Fibroblast of mammary gland (primary cell): ENCODE measurements at regions not wholly inside any gene's neighbourhood (a gene's known extent, or its start where the extent isn't known, plus 50 kb on each side); places are given as distances from the start of the nearest gene placed in this dataset.
A peak's percentile ranks its signal among the peaks of the same experiment; 100 is the strongest.

ENCODE experiments used
- DNase-seq: peaks from one replicate; pipeline ENCODE4 v3.0.0-alpha.2; 2010; ENCODE audit warnings: low read depth
- H3K4me3 ChIP-seq: 2 replicates; pipeline ENCODE4 v1.5.1; 2011; ENCODE audit warnings: low read depth, mild to moderate bottlenecking, low read length, moderate library complexity; ENCODE audit not compliant: control insufficient read depth
- TF ChIP-seq, protein P1 (sequence below): conservative IDR thresholded peaks from 2 replicates; pipeline ENCODE4 v1.5.1; 2011; ENCODE audit warnings: low read depth, low read length, inconsistent platforms; ENCODE audit not compliant: control insufficient read depth, insufficient read depth

DNA sequence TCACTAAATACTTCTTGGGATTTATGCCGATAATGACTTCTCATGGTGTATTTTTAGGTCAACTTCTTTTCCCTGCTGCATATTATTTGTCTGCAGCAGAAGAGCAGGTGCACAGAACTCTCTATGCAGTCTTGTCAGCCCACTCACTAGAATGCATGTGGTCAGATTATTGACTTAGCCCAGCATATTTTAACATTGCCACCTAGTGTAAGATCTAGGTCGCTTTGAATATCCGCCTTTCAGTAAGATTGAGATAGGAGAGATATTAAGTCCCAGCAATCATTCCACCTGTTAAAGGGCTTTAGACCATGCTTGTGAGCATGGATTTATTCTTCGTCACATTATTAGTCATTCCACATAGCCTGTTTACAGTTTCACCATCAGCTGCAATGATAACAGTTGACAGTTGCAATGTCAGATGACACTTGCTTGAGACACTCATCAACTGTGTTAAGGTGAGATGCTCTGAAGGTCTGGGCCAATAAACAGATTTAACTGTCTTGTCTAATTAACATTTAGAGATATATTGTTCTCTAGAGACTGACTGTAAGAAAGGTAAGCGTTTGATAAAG, 491.7 kb downstream of the ARL4A start:
- TF ChIP-seq, protein P1, sequence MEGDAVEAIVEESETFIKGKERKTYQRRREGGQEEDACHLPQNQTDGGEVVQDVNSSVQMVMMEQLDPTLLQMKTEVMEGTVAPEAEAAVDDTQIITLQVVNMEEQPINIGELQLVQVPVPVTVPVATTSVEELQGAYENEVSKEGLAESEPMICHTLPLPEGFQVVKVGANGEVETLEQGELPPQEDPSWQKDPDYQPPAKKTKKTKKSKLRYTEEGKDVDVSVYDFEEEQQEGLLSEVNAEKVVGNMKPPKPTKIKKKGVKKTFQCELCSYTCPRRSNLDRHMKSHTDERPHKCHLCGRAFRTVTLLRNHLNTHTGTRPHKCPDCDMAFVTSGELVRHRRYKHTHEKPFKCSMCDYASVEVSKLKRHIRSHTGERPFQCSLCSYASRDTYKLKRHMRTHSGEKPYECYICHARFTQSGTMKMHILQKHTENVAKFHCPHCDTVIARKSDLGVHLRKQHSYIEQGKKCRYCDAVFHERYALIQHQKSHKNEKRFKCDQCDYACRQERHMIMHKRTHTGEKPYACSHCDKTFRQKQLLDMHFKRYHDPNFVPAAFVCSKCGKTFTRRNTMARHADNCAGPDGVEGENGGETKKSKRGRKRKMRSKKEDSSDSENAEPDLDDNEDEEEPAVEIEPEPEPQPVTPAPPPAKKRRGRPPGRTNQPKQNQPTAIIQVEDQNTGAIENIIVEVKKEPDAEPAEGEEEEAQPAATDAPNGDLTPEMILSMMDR, result no peak
- peak; percentile 12 for DNase-seq
- H3K4me3 ChIP-seq, result no peak overlapping the region

GRCh38 chr7:13179775-13180523, 492.5 kb downstream of the ARL4A start:
- no peak overlapping the region for H3K4me3 ChIP-seq
- peak; percentile 4 for DNase-seq
- TF ChIP-seq, protein P1, result no peak

DNA sequence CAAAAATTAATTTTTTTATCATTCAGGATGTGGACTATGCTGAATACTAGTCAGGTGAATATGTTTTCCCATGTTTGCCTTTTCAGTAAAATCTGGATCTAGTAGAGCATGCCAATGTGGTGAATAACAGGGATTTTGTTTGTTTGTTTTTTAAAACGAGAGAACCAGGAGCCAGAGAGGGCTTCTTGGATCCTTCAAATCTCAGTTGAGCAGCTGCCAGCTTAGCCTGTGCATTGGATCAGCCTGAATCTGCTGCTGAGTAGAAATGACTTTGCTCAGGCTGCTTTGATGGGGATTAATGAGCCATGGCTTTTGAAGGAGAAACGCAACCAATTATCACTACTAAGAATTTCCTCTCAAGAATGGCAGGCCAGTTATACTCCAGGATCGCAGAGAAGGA, 493.8 kb downstream of the ARL4A start:
- peak; percentile 19 for DNase-seq
- TF ChIP-seq, protein P1, result no peak

DNA sequence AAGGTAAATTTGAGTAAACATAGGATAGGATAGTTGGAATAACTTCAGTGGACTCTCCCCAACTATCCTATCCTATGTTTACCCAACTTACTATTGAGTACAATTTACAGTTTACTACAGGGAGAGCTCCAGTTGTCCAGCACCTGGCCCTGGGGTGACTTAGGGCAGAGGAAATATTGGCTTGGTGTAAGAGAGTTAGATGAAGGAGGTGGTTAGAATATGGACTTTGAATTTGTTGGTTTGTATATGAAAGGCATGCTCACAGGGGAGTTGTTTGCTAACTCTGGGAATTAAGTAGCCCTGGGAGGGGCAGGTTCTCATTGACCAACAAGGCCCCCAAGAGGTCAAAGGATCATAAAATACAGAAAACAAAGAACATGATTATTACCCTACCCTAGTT, 497.7 kb downstream of the ARL4A start:
- no peak for DNase-seq
- TF ChIP-seq, protein P1, result no peak
- H3K4me3 ChIP-seq, result no peak overlapping the region

More for the DNA sequence above, 493.8 kb downstream of the ARL4A start:
- H3K4me3 ChIP-seq, result no peak overlapping the region

DNA sequence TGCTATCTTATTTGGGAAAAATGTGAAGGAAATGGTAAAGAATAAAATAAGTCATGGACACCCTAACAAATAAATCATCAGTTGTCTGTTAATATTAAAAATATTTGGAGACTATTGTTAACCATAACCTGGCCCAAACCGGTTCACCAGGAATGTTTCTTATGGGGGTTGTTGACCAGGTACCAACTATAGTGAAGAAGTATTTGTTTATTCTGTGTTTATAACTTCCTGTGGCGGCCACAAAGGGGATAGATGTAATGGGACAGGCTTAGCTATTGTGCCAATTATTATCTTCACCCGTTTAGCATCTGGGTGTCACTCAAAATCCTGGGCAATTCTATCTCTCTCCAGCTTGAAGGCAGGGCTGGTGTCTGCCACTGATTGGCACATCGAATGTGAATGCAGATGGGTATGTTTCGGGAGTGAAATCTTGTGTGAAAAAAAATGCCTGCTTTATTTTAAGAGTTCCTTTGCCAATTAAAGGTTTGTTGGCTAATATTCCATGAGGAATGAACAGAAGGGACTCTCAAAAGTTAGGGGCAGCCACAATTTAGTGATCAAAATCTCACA, 500.9 kb downstream of the ARL4A start:
- DNase-seq, result no peak
- no peak overlapping the region for H3K4me3 ChIP-seq
- TF ChIP-seq, protein P1, result no peak

GRCh38 chr7:13188922-13189321, 501.5 kb downstream of the ARL4A start:
- no peak for DNase-seq
- TF ChIP-seq, protein P1, result no peak
- H3K4me3 ChIP-seq, result no peak overlapping the region
